ENCODE measurements at regions not wholly inside any gene's neighbourhood (a gene's known extent, or its start where the extent isn't known, plus 50 kb on each side); places are given as distances from the start of the nearest gene placed in this dataset.

DNA sequence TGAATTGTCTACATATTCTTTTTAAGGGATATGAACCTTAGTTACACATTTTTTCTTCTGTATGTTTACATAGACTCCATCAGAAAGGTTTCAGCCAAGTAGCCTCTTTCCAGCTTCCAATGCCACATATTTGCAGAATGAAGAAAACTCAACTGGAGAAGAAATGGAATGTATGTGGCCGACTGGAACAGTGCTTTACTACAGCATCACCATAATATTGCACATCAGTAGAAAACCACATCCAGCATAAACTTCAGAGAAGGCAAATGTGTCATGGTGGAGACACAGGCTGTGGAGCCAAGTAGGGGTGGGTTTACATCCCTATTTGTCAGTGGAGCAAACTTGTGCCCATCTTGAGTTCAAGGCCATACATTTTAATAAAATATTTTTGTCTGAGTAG lies 204.8 kb upstream of the LDB2 start:
- Histone ChIP-seq H3K4me2 (ENCODE audit: unreplicated experiment) (peak overlapping the region; percentile 37), H3K9ac (no peak overlapping the region), H3K4me1 (ENCODE audit: insufficient read depth) (peaks cover 27% of the 10 kb centered on the region), H3K9me3 (ENCODE audit: low read depth) (no peaks in the 10 kb centered on the region), H2AFZ (0 out of 2 replicates have a peak overlapping the region, but pooled peaks have one; percentile 10), H3K27ac (peak overlapping the region; percentile 46), H4K20me1 (ENCODE audit: insufficient read depth) (no peaks in the 10 kb centered on the region), H3K36me3 (ENCODE audit: low read depth) (no peaks in the 10 kb centered on the region), H3K79me2 (ENCODE audit: insufficient read depth) (no peaks in the 10 kb centered on the region), H3K4me3 (no peak overlapping the region), H3K27me3 (replicated peaks; ENCODE audit: insufficient read depth) (no peaks in the 10 kb centered on the region), H3F3A (ENCODE audit: insufficient read depth) (peaks cover 16% of the 10 kb centered on the region), H3K9me2 (ENCODE audit: insufficient read depth) (no peaks in the 10 kb centered on the region)
- peak; percentile 85 for DNase-seq
- 0 to 7% methylated on average over 1 of the region's 1 CpG for WGBS, 2 experiments (ENCODE audit: low coverage in 1 of 2, low lambda C conversion rate in 2 of 2, missing lambda C conversion rate in 2 of 2)
- in situ Hi-C loops (cut with MboI) = no loop called here
- TF ChIP-seq EZH2 (IDR thresholded peaks at IDR 0.05; ENCODE audit: insufficient read depth, poor library complexity, severe bottlenecking) = no peak
- TF ChIP-seq EZH2phosphoT487 (IDR thresholded peaks at IDR 0.05; ENCODE audit: insufficient read depth, low read depth) = no peak

DNA sequence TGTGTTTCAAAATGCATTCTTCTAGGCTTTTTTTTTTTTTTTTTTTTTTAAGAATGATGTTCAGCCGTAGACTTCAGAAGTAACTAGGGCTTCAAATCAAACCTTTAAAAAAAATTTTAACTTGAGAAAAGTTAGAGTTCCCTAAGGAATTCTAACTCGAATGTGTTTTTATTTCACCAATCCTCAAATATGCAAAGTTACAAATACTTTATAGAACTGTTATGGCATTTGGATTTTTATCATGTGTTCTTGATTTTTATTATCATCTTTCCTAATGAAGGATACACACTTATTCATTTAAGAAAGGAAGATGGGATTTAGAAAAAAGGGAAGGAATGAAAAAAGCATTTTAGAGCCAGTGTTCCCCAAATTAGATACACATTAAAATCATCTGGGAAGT lies 200.6 kb upstream of the LDB2 start:
- no peak for DNase-seq
- Histone ChIP-seq H3K9me2 (ENCODE audit: insufficient read depth) (no peaks in the 10 kb centered on the region), H2AFZ (no peak overlapping the region), H3F3A (ENCODE audit: insufficient read depth) (peaks cover 16% of the 10 kb centered on the region), H3K79me2 (ENCODE audit: insufficient read depth) (no peaks in the 10 kb centered on the region), H3K4me2 (ENCODE audit: unreplicated experiment) (no peak overlapping the region), H3K4me3 (no peak overlapping the region), H4K20me1 (ENCODE audit: insufficient read depth) (no peaks in the 10 kb centered on the region), H3K27me3 (replicated peaks; ENCODE audit: insufficient read depth) (no peaks in the 10 kb centered on the region), H3K9me3 (ENCODE audit: low read depth) (no peaks in the 10 kb centered on the region), H3K36me3 (ENCODE audit: low read depth) (no peaks in the 10 kb centered on the region), H3K9ac (no peak overlapping the region), H3K4me1 (ENCODE audit: insufficient read depth) (peaks cover 39% of the 10 kb centered on the region), H3K27ac (no peak overlapping the region)
- in situ Hi-C loops (cut with MboI) = no loop called here
- WGBS, 2 experiments (ENCODE audit: low coverage in 1 of 2, low lambda C conversion rate in 2 of 2, missing lambda C conversion rate in 2 of 2) = 21 to 40% methylated on average over 2 of the region's 2 CpGs
- TF ChIP-seq EZH2 (IDR thresholded peaks at IDR 0.05; ENCODE audit: insufficient read depth, poor library complexity, severe bottlenecking) (no peak), EZH2phosphoT487 (IDR thresholded peaks at IDR 0.05; ENCODE audit: insufficient read depth, low read depth) (no peak)

- in situ Hi-C loops (cut with MboI) = no loop called here
- peaks cover 13% of the 10 kb centered on the region for H3F3A ChIP-seq (ENCODE audit: insufficient read depth)
- peaks cover 33% of the 10 kb centered on the region for H3K4me1 ChIP-seq (ENCODE audit: insufficient read depth)
- no peak overlapping the region for H3K27ac ChIP-seq
- H3K36me3 ChIP-seq (ENCODE audit: low read depth) = no peaks in the 10 kb centered on the region
- H4K20me1 ChIP-seq (ENCODE audit: insufficient read depth) = no peaks in the 10 kb centered on the region
- H3K9me2 ChIP-seq (ENCODE audit: insufficient read depth) = no peaks in the 10 kb centered on the region
- TF ChIP-seq EZH2phosphoT487 (IDR thresholded peaks at IDR 0.05; ENCODE audit: insufficient read depth, low read depth) (no peak), EZH2 (IDR thresholded peaks at IDR 0.05; ENCODE audit: insufficient read depth, poor library complexity, severe bottlenecking) (no peak)
- peak; percentile 15 for DNase-seq
- H3K4me2 ChIP-seq (ENCODE audit: unreplicated experiment) = no peak overlapping the region
- 52 to 54% methylated on average over 4 of the region's 4 CpGs for WGBS, 2 experiments (ENCODE audit: low coverage in 1 of 2, low lambda C conversion rate in 2 of 2, missing lambda C conversion rate in 2 of 2)
- H2AFZ ChIP-seq = no peak overlapping the region
- H3K79me2 ChIP-seq (ENCODE audit: insufficient read depth) = no peaks in the 10 kb centered on the region
- H3K9me3 ChIP-seq (ENCODE audit: low read depth) = no peaks in the 10 kb centered on the region
- H3K4me3 ChIP-seq = no peak overlapping the region
- no peaks in the 10 kb centered on the region for H3K27me3 ChIP-seq (replicated peaks; ENCODE audit: insufficient read depth)
- H3K9ac ChIP-seq = no peak overlapping the region
These were observed 200.0 kb upstream of the LDB2 start for GRCh38 chr4:17098401-17098800.

GRCh38 chr4:17097362-17097761 lies 198.9 kb upstream of the LDB2 start:
- Histone ChIP-seq H3K9me3 (ENCODE audit: low read depth) (no peaks in the 10 kb centered on the region), H3K9me2 (ENCODE audit: insufficient read depth) (no peaks in the 10 kb centered on the region), H3K9ac (no peak overlapping the region), H3K4me1 (ENCODE audit: insufficient read depth) (peaks cover 33% of the 10 kb centered on the region), H3K4me2 (ENCODE audit: unreplicated experiment) (no peak overlapping the region), H3K27me3 (replicated peaks; ENCODE audit: insufficient read depth) (no peaks in the 10 kb centered on the region), H4K20me1 (ENCODE audit: insufficient read depth) (no peaks in the 10 kb centered on the region), H2AFZ (no peak overlapping the region), H3K4me3 (no peak overlapping the region), H3K36me3 (ENCODE audit: low read depth) (no peaks in the 10 kb centered on the region), H3K27ac (no peak overlapping the region), H3K79me2 (ENCODE audit: insufficient read depth) (no peaks in the 10 kb centered on the region), H3F3A (ENCODE audit: insufficient read depth) (peaks cover 2% of the 10 kb centered on the region; the same call in 1 of the 2 replicates)
- no peak for DNase-seq
- in situ Hi-C loops (cut with MboI) = no loop called here
- WGBS, 2 experiments (ENCODE audit: low coverage in 1 of 2, low lambda C conversion rate in 2 of 2, missing lambda C conversion rate in 2 of 2) = 93 to 96% methylated on average over 1 of the region's 1 CpG
- no peak for TF ChIP-seq EZH2 (IDR thresholded peaks at IDR 0.05; ENCODE audit: insufficient read depth, poor library complexity, severe bottlenecking)
- no peak for TF ChIP-seq EZH2phosphoT487 (IDR thresholded peaks at IDR 0.05; ENCODE audit: insufficient read depth, low read depth)

DNA sequence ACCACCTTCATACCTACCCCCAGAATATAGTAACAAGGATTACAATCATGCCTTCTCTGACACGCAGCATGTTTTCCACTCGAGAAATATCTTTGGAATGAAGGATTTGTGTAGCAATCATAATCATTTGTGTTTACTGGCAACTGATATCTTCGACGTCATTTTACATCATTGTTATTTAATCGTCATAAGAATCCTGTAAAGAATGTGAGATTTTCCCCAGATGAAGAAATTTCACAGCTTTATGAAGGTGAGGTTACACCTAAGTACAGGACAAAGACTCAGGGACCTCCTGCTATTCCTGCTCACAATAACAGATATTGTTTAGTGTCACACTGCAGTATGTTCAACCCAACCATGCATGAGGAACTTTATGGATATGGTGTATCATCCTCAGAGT lies 198.2 kb upstream of the LDB2 start:
- no peaks in the 10 kb centered on the region for H3K9me3 ChIP-seq (ENCODE audit: low read depth)
- H3K4me2 ChIP-seq (ENCODE audit: unreplicated experiment) = no peak overlapping the region
- H3K79me2 ChIP-seq (ENCODE audit: insufficient read depth) = no peaks in the 10 kb centered on the region
- no peaks in the 10 kb centered on the region for H3K27me3 ChIP-seq (replicated peaks; ENCODE audit: insufficient read depth)
- in situ Hi-C loops (cut with MboI) = no loop called here
- no peak for DNase-seq
- no peaks in the 10 kb centered on the region for H3F3A ChIP-seq (ENCODE audit: insufficient read depth)
- H3K36me3 ChIP-seq (ENCODE audit: low read depth) = no peaks in the 10 kb centered on the region
- no peak overlapping the region for H3K27ac ChIP-seq
- no peak for TF ChIP-seq EZH2phosphoT487 (IDR thresholded peaks at IDR 0.05; ENCODE audit: insufficient read depth, low read depth)
- no peak for TF ChIP-seq EZH2 (IDR thresholded peaks at IDR 0.05; ENCODE audit: insufficient read depth, poor library complexity, severe bottlenecking)
- WGBS, 2 experiments (ENCODE audit: low coverage in 1 of 2, low lambda C conversion rate in 2 of 2, missing lambda C conversion rate in 2 of 2) = 83 to 89% methylated on average over 5 of the region's 5 CpGs
- H3K9me2 ChIP-seq (ENCODE audit: insufficient read depth) = no peaks in the 10 kb centered on the region
- H3K4me1 ChIP-seq (ENCODE audit: insufficient read depth) = peaks cover 31% of the 10 kb centered on the region
- H2AFZ ChIP-seq = no peak overlapping the region
- no peaks in the 10 kb centered on the region for H4K20me1 ChIP-seq (ENCODE audit: insufficient read depth)
- H3K9ac ChIP-seq = no peak overlapping the region
- H3K4me3 ChIP-seq = no peak overlapping the region
